OCI-LY7 (cell line): ENCODE measurements at regions not wholly inside any gene's neighbourhood (a gene's known extent, or its start where the extent isn't known, plus 50 kb on each side); places are given as distances from the start of the nearest gene placed in this dataset.
A peak's percentile ranks its signal among the peaks of the same experiment; 100 is the strongest.
"Not testable (repeated sequence)": the region's sequence is repeated elsewhere in the genome, so short reads cannot be mapped to it uniquely, and the experiment has no call there.

Experiments
- BruUV-seq: library from RNA; stranded (reverse); fragments of 400-500 nt; replicated peaks from 2 replicates; lab custom pipeline; 2021; lab: Mats Ljungman, UMichigan
- CTCF ChIA-PET: fragments of 300-600 bp; sonication (Branson Sonifier 250); formaldehyde crosslinking; loops from one replicate; lab custom pipeline; 2022; ENCODE audit warnings: antibody characterized with exemption; ENCODE audit not compliant: unreplicated experiment; lab: Charles Lee
- POLR2A ChIA-PET: fragments of 300-600 bp; sonication (Branson Sonifier 250); formaldehyde crosslinking; loops from one replicate; lab custom pipeline; 2022; ENCODE audit warnings: antibody characterized with exemption; lab: Charles Lee
- DNase-seq: peaks from one replicate; pipeline ENCODE4 v3.0.0-alpha.2; 2015; ENCODE audit warnings: low spot score
- H2AFZ ChIP-seq: fragments of 200-600 bp; sonication (generic), shearing (Covaris generic); 2 replicates; pipeline ENCODE4 v1.6.1; 2014; ENCODE audit warnings: mild to moderate bottlenecking, antibody characterized with exemption, low read length, moderate library complexity
- H3K27ac ChIP-seq: fragments of 200-600 bp; sonication (generic); 2 replicates; pipeline ENCODE4 v1.5.1; 2014; ENCODE audit warnings: mixed run types, low read depth, mild to moderate bottlenecking, moderate library complexity, low read length, inconsistent platforms; ENCODE audit not compliant: poor library complexity, severe bottlenecking
- H3K36me3 ChIP-seq: fragments of 200-600 bp; sonication (generic); 2 replicates; pipeline ENCODE4 v1.6.1; 2014; ENCODE audit warnings: mild to moderate bottlenecking, antibody characterized with exemption, low read length, moderate library complexity, mixed read lengths; ENCODE audit not compliant: insufficient read depth
- H3K4me1 ChIP-seq: fragments of 200-600 bp; sonication (generic); 2 replicates; pipeline ENCODE4 v1.5.1; 2014; ENCODE audit warnings: mild to moderate bottlenecking, low read length; ENCODE audit not compliant: insufficient read depth, poor library complexity, severe bottlenecking
- H3K4me2 ChIP-seq: fragments of 200-600 bp; sonication (generic); 2 replicates; pipeline ENCODE4 v1.6.1; 2014; ENCODE audit warnings: mild to moderate bottlenecking, low read length
- H3K4me3 ChIP-seq: fragments of 200-600 bp; sonication (generic); 2 replicates; pipeline ENCODE4 v1.5.1; 2014; ENCODE audit warnings: mild to moderate bottlenecking, low read depth, low read length; ENCODE audit not compliant: poor library complexity, severe bottlenecking
- H3K79me2 ChIP-seq: fragments of 200-600 bp; sonication (generic); 2 replicates; pipeline ENCODE4 v1.6.1; 2016; ENCODE audit warnings: low read depth, mild to moderate bottlenecking, low read length, moderate library complexity, mixed read lengths; ENCODE audit not compliant: insufficient read depth
- H3K9me2 ChIP-seq: fragments of 200-600 bp; sonication (generic); 2 replicates; pipeline ENCODE4 v1.6.1; 2016; ENCODE audit warnings: mild to moderate bottlenecking, low read length, mixed read lengths; ENCODE audit not compliant: insufficient read depth
- H3K9me3 ChIP-seq: fragments of 200-600 bp; sonication (generic); 2 replicates; pipeline ENCODE4 v1.6.1; 2014; ENCODE audit warnings: mild to moderate bottlenecking, mixed run types, low read length, mixed read lengths
- H4K20me1 ChIP-seq: fragments of 200-600 bp; sonication (generic); 2 replicates; pipeline ENCODE4 v1.6.1; 2014; ENCODE audit warnings: mild to moderate bottlenecking, antibody characterized with exemption, low read length, moderate library complexity, mixed read lengths; ENCODE audit not compliant: insufficient read depth
- EZH2phosphoT487 ChIP-seq: fragments of 200-600 bp; sonication (generic); IDR thresholded peaks from 2 replicates; pipeline ENCODE4 v1.6.1; 2018; ENCODE audit warnings: low read depth, borderline replicate concordance, mild to moderate bottlenecking, mixed run types, antibody characterized with exemption, low read length, moderate library complexity, mixed read lengths
- intact Hi-C: fragments of 100-400 bp; cut with micrococcal nuclease; formaldehyde crosslinking; loops from one replicate; pipeline ENCODE4 v1.10.0; 2022; ENCODE audit not compliant: unreplicated experiment
- TF ChIP-seq, protein P1 (sequence below): fragments of 200-600 bp; sonication (generic); conservative IDR thresholded peaks from 2 replicates; pipeline ENCODE4 v1.5.1; 2014; ENCODE audit warnings: mild to moderate bottlenecking, antibody characterized with exemption, low read length, moderate library complexity, mixed read lengths

DNA sequence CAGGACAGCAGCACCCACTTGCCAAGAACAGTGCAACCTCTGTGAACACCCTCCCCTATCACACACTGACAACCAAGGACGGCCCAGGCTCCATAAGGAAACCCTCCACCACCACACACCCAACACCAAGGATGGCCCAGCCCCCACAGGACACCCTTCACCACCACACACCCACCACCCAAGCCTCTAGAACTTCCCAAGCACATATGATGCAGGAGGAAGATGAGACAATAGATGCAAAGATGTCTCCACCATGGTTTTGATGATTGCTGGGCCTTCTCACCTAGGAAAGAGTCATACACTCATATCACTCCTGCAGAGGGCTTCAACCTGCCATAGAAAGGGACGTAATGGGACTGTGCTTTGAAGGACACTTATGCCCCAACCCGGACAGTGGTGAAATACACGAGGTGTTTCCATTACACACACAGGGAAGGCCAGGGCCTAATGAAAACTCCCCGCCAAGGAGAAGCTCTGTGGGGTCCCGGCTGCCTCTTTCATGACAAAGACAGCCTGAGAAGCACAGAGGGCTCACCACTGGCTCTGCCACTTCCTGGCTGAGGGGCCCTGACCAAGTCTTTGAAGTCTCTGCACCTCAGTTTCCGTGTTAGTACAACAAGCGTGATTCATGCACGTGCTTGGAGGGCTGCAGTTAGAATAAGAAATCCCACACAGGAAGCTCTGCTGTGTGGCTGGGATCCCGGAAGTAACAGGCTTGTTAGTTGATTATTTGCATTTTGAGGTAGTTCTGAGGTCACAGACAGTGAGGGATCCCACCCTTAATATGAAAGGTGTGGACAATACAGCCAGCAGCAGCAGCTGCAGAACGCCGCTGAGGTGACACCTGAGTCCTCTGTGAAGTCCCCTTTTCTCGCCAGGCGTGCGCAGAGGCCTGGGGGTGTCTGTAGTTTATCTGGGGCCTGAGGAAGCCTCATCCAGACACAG, 61.9 kb upstream of the ATP12A start:
- H3K27ac ChIP-seq: peak overlapping the region; percentile 29
- ChIA-PET POLR2A (interaction anchor here (1.1 to 1.2 kb wide), 2 partner anchors 15 to 111 kb away, joined by 3 read pairs; no protein-coding TSS in a partner anchor), CTCF (no interaction called here)
- peak; percentile 70 for DNase-seq
- H3K36me3 ChIP-seq: no peaks in the 10 kb centered on the region
- no peaks in the 10 kb centered on the region for H3K9me3 ChIP-seq
- peak overlapping the region; percentile 57 for H3K4me2 ChIP-seq
- H3K4me1 ChIP-seq: peaks cover 20% of the 10 kb centered on the region
- no peaks in the 10 kb centered on the region for H3K9me2 ChIP-seq
- H3K79me2 ChIP-seq: no peaks in the 10 kb centered on the region
- no peaks in the 10 kb centered on the region for H4K20me1 ChIP-seq
- H3K4me3 ChIP-seq: no peak overlapping the region
- no TSS peak for BruUV-seq
- intact Hi-C loops: no loop called here
- H2AFZ ChIP-seq: peak overlapping the region; percentile 98
- TF ChIP-seq EZH2phosphoT487: no peak
- TF ChIP-seq, protein P1, sequence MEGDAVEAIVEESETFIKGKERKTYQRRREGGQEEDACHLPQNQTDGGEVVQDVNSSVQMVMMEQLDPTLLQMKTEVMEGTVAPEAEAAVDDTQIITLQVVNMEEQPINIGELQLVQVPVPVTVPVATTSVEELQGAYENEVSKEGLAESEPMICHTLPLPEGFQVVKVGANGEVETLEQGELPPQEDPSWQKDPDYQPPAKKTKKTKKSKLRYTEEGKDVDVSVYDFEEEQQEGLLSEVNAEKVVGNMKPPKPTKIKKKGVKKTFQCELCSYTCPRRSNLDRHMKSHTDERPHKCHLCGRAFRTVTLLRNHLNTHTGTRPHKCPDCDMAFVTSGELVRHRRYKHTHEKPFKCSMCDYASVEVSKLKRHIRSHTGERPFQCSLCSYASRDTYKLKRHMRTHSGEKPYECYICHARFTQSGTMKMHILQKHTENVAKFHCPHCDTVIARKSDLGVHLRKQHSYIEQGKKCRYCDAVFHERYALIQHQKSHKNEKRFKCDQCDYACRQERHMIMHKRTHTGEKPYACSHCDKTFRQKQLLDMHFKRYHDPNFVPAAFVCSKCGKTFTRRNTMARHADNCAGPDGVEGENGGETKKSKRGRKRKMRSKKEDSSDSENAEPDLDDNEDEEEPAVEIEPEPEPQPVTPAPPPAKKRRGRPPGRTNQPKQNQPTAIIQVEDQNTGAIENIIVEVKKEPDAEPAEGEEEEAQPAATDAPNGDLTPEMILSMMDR: no peak

DNA sequence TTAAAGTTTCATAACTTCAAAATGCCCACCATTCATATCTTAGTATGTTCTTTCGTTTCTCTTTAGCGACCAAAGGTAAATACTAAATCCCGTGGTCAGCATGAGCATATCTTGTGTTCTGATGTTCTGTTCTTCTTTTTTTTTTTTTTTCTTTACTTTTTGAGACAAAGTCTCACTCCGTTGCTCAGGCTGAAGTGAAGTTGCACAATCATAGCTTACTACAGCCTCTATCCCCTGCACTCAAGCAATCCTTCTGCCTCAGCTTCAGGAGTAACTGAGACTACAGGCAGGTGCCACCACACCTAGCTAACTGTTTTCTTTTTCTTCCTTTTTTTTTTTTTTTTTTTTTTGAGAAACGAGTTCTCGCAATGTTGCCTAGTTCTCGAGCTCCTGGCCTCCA, 60.9 kb upstream of the ATP12A start:
- DNase-seq: peak; percentile 15
- intact Hi-C loops: no loop called here
- no peak for TF ChIP-seq EZH2phosphoT487
- TF ChIP-seq, protein P1: no peak
- Histone ChIP-seq H3K9me3 (no peaks in the 10 kb centered on the region), H3K4me3 (no peak overlapping the region), H3K79me2 (no peaks in the 10 kb centered on the region), H2AFZ (peak overlapping the region; percentile 98), H3K9me2 (no peaks in the 10 kb centered on the region), H3K4me2 (peak overlapping the region; percentile 57; the same call in 1 of the 2 replicates), H3K4me1 (peaks cover 20% of the 10 kb centered on the region), H4K20me1 (no peaks in the 10 kb centered on the region), H3K27ac (peak overlapping the region; percentile 29), H3K36me3 (no peaks in the 10 kb centered on the region)
- no TSS peak for BruUV-seq
- POLR2A ChIA-PET: interaction anchor here (0.6 to 1.2 kb wide), 5 partner anchors 11 to 116 kb away, joined by 3 to 6 read pairs (median 3); no protein-coding TSS in a partner anchor
- CTCF ChIA-PET: interaction anchor here (0.6 kb wide), 2 partner anchors 14 to 1633 kb away, joined by 3 to 4 read pairs; no protein-coding TSS in a partner anchor

DNA sequence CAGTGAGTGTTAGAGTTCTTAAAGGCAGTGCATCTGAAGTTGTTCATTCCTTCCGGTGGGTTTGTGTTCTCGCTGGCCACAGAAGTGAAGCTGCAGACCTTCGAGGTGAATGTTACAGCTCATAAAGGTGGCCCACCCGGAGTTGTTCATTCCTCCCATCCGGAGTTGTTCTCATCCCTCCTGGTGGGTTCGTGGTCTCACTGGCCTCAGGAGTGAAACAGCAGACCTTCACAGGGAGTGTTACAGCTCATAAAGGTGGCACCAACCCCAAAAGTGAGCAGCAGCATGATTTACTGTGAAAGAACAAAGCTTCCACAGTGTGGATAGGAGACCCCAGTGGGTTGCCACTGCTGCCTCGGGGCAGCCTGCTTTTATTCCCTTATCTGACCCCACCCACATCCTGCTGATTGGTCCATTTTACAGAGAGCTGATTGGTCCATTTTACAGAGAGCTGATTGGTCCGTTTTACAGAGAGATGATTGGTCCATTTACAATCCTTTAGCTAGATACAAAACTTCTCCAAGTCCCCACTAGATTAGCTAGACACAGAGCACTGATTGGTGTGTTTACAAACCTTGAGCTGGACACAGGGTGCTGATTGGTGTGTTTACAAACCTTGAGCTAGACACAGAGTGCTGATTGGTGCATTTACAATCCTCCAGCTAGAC, 57.6 kb upstream of the ATP12A start:
- H3K4me3 ChIP-seq, DNase-seq, H3K4me2 ChIP-seq, BruUV-seq, H3K79me2 ChIP-seq, CTCF ChIA-PET, H2AFZ ChIP-seq, intact Hi-C loops, H3K27ac ChIP-seq, H4K20me1 ChIP-seq, H3K9me3 ChIP-seq, H3K36me3 ChIP-seq, H3K9me2 ChIP-seq: not testable (repeated sequence)
- POLR2A ChIA-PET: interaction anchor here (0.6 kb wide), 1 partner anchor 15 kb away, joined by 3 read pairs; no protein-coding TSS in a partner anchor
- H3K4me1 ChIP-seq: peaks cover 43% of the 10 kb centered on the region
